AG09319 (cell line): ENCODE measurements at regions not wholly inside any gene's neighbourhood (a gene's known extent, or its start where the extent isn't known, plus 50 kb on each side); places are given as distances from the start of the nearest gene placed in this dataset.

Experiments
- DNase-seq: peaks from one replicate; pipeline ENCODE4 v3.0.0-alpha.2; 2010; ENCODE audit warnings: low read depth; ENCODE audit errors: extremely low read depth
- TF ChIP-seq, protein P1 (sequence below): IDR thresholded peaks from 2 replicates; pipeline ENCODE4 v1.5.1; 2011; ENCODE audit warnings: low read depth, mild to moderate bottlenecking, inconsistent platforms, low read length, moderate library complexity

DNA sequence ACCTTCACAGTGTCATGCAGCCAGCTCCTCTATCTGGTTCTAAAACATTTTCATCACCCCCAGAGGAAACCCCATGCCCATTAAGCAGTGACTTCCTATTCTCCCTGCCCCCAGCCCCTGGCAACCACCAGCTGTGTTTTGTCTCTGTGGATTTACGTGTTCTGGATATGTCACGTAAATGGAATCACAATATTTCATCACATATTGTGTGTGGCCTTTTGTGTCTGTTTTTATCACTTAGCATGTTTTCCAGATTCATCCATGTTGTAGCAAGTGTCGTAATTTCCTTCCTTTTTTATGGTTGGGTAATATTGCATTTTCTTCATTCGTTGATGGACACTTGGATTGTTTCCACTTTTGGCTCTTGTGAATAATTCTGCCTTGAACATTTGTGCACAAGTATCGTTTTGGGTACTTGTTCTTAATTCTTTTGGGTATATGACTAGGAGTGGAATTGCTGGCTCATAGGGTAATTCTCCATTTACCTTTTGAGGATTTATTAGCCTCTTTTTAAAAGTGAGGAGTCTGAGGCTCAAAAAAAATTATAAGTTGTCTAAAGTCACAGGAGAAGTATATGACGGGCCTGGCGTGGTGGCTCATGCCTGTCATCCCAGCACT is 127.0 kb downstream of the MRPS6 start:
- no peak for DNase-seq
- TF ChIP-seq, protein P1, sequence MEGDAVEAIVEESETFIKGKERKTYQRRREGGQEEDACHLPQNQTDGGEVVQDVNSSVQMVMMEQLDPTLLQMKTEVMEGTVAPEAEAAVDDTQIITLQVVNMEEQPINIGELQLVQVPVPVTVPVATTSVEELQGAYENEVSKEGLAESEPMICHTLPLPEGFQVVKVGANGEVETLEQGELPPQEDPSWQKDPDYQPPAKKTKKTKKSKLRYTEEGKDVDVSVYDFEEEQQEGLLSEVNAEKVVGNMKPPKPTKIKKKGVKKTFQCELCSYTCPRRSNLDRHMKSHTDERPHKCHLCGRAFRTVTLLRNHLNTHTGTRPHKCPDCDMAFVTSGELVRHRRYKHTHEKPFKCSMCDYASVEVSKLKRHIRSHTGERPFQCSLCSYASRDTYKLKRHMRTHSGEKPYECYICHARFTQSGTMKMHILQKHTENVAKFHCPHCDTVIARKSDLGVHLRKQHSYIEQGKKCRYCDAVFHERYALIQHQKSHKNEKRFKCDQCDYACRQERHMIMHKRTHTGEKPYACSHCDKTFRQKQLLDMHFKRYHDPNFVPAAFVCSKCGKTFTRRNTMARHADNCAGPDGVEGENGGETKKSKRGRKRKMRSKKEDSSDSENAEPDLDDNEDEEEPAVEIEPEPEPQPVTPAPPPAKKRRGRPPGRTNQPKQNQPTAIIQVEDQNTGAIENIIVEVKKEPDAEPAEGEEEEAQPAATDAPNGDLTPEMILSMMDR: no peak

DNA sequence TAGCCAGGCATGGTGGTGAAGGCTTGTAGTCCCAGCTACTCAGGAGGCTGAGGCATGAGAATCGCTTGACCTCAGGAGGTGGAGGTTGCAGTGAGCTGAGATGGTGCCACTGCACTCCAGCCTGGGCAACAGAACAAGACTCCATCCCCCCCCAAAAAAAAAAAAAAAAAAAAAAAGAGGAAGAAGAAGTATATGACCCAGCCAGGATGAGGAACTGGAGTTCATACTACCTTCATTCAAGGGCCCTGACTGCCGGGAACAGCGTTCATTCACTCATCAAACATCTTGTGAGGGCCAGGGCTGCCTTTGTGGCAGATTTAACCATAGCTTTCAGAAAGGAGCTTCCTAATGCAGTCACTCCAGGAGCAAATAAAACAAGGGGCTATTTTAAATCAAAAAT is 127.6 kb downstream of the MRPS6 start:
- TF ChIP-seq, protein P1: no peak

DNA sequence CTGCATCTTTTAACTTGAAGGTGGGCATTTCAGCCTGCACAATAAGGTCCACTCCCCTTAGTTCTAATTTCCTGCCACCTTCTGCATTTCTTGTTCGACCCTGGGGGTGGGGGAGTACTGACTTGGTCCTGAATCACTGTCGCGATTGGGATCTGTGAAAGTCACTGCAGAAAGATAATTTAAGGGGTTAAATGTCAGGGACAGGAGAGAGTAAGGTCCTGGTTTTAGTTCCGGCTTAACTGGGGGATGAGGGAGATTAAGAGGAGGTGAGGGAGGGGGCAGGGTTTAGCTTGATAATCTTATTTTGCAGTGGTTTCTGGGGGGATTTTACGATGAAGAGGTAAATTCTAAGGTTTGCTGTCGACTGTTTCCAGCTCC is 128.1 kb downstream of the MRPS6 start:
- no peak for DNase-seq
- TF ChIP-seq, protein P1: no peak

More for the DNA sequence above, 127.6 kb downstream of the MRPS6 start:
- no peak for DNase-seq

DNA sequence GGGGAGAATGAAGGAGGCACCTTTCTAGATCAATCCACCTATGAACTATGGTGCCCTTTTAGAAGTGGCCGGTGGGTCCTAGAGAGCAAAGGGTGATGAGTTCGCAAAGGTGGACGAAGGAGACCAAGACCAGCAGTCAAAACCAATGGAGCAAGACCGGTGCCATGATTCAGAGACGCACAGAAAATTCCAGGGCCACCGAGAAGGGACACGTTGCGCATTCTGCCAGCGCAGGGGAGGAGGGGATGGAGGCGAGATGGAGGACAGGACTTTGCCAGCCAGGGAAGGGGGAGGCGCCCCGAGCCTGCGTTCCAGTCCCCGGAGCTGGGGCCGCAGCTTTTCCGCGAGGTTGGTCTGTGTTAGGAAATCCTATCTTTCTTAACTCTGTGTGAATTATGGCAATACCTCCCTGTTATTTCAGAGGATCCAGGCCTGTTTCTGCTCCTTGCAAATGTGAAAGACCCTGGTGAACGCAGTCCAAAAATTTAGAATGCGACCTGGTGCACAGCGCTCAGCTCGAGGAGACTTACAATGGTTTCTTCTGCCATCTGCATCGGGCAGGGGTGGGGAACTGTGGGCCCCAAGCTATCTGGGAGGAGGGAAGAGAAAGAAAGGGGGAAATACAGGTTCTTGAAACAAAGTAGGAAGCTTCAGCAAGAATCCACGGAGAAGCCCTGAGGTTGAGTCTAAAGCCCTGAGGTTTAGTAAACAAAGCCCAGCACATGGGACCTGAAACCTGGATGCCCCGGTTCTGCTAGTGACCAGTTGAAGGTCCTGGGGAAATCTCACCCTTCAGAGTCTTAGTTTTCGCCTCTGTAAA is 129.4 kb downstream of the MRPS6 start:
- TF ChIP-seq, protein P1: no peak
- DNase-seq: no peak

DNA sequence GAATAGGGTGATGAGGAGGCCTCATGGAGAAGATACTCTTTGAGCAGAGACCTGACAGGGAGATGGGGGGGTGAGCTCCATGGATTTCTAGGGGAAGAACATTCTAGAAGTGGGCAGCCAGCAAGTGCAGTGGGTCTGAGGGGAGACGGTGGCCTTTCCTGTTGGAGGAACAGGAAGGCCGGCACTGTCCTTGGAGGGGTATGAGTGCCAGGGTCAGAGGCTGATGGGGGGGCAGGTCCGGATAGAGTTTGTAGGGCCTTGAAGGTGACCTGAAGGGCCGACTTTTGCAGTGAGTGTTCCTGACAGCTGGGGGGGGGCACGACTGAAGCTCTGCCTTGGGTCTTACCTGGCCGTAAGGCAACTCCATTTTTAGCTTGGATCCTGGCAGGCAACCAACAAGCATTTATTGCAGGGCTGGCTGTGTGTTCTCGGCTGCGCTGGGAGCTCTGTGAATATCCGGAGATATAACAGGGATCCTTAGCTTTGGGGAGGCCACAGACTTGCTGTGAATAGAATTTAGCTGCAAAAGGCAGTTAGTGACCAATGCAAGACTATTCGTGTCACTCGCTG is 130.6 kb downstream of the MRPS6 start:
- DNase-seq: no peak
- TF ChIP-seq, protein P1: no peak

DNA sequence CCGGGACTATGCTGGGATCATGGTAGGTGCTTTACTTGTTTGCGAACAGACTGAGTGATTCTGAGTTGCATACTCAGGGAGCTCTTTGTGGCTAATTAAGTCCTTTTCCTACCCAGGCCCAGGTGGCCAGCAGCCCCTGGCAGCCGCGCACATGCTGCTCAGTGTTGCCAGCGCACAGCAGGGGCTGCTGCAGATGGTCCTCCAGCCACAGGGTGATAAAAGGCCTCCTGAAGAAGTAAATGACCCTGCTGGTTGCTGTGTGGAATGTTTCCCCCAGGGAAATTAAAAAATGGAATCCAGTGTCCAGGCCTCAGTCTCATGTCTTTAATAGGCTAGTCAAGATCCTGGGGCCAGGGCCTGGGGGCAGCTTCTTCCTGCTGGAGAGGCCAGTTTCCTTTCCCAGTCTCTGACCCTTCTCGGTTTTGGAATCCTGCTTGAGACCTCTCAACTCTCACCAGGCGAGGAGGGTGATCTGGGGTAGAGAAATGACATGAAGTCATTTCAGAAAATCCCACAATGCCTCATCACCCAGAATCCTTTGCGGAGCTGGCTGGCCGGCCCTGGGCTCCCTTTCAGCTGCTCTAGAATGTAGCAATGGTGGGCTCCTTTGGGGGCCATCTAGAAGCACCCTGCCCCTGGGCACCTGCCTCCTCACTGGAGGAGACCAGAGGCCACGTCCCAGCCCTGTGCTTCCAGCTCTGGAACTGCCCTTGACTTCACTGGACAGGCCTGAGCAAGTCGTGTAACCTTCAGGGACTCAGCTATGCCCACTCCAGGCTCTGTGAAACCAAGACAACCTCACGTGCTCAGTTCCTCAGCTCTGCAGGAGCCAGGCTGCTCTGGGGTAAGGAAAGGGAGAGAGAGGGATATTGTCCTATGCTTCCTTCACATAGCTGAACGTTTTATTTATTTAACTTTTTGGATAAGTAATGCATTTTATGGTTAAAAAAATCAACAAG is 131.4 kb downstream of the MRPS6 start:
- DNase-seq: no peak
- TF ChIP-seq, protein P1: no peak
